HG02623 (cell line): ENCODE measurements at regions not wholly inside any gene's neighbourhood (a gene's known extent, or its start where the extent isn't known, plus 50 kb on each side); places are given as distances from the start of the nearest gene placed in this dataset.
"Not testable (repeated sequence)": the region's sequence is repeated elsewhere in the genome, so short reads cannot be mapped to it uniquely, and the experiment has no call there.

Experiments
- ATAC-seq: cut with Tn5 transposase; IDR thresholded peaks from one replicate; pipeline ENCODE4 v1.9.1; 2021; ENCODE audit warnings: moderate library complexity; ENCODE audit not compliant: unreplicated experiment

GRCh38 chr12:34097213-34097612 lies 74.9 kb downstream of the ALG10 start:
- no peak for ATAC-seq

GRCh38 chr12:34105392-34105933 lies 83.2 kb downstream of the ALG10 start:
- no peak for ATAC-seq

- no peak for ATAC-seq
These were observed 83.9 kb downstream of the ALG10 start for GRCh38 chr12:34106172-34106571.

- ATAC-seq, result no peak
These were observed 84.7 kb downstream of the ALG10 start for GRCh38 chr12:34107016-34107415.

GRCh38 chr12:34107781-34108404 lies 85.6 kb downstream of the ALG10 start:
- no peak for ATAC-seq

- ATAC-seq, result no peak
These were observed 86.1 kb downstream of the ALG10 start for GRCh38 chr12:34108405-34108803.

GRCh38 chr12:34108967-34109366 lies 86.7 kb downstream of the ALG10 start:
- ATAC-seq, result no peak

- no peak for ATAC-seq
These were observed 87.1 kb downstream of the ALG10 start for GRCh38 chr12:34109390-34109789.

GRCh38 chr12:34109909-34110531 lies 87.7 kb downstream of the ALG10 start:
- ATAC-seq, result not testable (repeated sequence)

- no peak for ATAC-seq
These were observed 97.1 kb downstream of the ALG10 start for GRCh38 chr12:34119366-34119765.

- no peak for ATAC-seq
These were observed 99.1 kb downstream of the ALG10 start for GRCh38 chr12:34121360-34121759.

- peak; percentile 51 for ATAC-seq
These were observed 100.8 kb downstream of the ALG10 start for GRCh38 chr12:34123092-34123491.

GRCh38 chr12:34124608-34125007 lies 102.3 kb downstream of the ALG10 start:
- ATAC-seq, result no peak

GRCh38 chr12:34126239-34126641 lies 103.9 kb downstream of the ALG10 start:
- peak; percentile 51 for ATAC-seq

GRCh38 chr12:34126805-34127204 lies 104.5 kb downstream of the ALG10 start:
- ATAC-seq, result no peak

GRCh38 chr12:34127379-34127778 lies 105.1 kb downstream of the ALG10 start:
- not testable (repeated sequence) for ATAC-seq

GRCh38 chr12:34142430-34142829 lies 120.1 kb downstream of the ALG10 start:
- ATAC-seq, result no peak

GRCh38 chr12:34151019-34151418 lies 128.7 kb downstream of the ALG10 start:
- ATAC-seq, result no peak

GRCh38 chr12:34163443-34163842 lies 141.1 kb downstream of the ALG10 start:
- no peak for ATAC-seq

- no peak for ATAC-seq
These were observed 144.2 kb downstream of the ALG10 start for GRCh38 chr12:34166427-34167060.

GRCh38 chr12:34168507-34168906 lies 146.2 kb downstream of the ALG10 start:
- not testable (repeated sequence) for ATAC-seq

- ATAC-seq, result no peak
These were observed 164.2 kb downstream of the ALG10 start for GRCh38 chr12:34186492-34186891.
